ENCODE measurements at regions not wholly inside any gene's neighbourhood (a gene's known extent, or its start where the extent isn't known, plus 50 kb on each side); places are given as distances from the start of the nearest gene placed in this dataset.

DNA sequence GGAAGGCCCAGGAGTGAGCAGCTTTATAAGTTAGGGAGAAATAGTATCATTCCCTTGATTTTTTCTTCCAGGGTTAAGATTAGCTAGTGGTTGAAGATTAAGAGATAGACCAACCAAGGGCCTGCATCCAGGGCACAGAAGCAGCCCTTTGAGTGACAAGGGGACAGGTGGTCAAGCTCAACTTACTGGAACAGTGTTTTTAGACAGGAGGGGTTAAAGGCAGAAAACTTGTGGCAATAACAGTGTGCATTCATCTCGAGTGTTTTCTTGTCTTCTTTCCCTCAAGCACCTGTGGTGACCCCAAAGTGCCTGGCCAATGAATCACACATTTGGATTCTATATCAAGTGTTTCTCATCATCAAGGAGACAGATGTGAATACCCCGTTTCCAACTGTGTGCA is 267.5 kb downstream of the PDCD6IP start:
- Histone ChIP-seq H3K4me3 (no peak overlapping the region), H3K4me1 (replicated peaks; ENCODE audit: insufficient read depth) (no peaks in the 10 kb centered on the region), H3F3A (ENCODE audit: insufficient read depth, low read depth) (no peaks in the 10 kb centered on the region), H3K9me2 (ENCODE audit: insufficient read depth) (no peaks in the 10 kb centered on the region), H3K27ac (no peak overlapping the region), H3K9me3 (ENCODE audit: insufficient read depth, low read depth) (no peaks in the 10 kb centered on the region), H3K79me2 (ENCODE audit: low read depth) (no peaks in the 10 kb centered on the region), H3K4me2 (no peak overlapping the region), H3K36me3 (ENCODE audit: low read depth) (no peaks in the 10 kb centered on the region), H2AFZ (no peak overlapping the region), H4K20me1 (ENCODE audit: insufficient read depth) (no peaks in the 10 kb centered on the region), H3K27me3 (ENCODE audit: insufficient read depth, low read depth) (no peaks in the 10 kb centered on the region)
- no peak for TF ChIP-seq EZH2 (IDR thresholded peaks at IDR 0.05; ENCODE audit: low read depth)
- TF ChIP-seq, protein P1, sequence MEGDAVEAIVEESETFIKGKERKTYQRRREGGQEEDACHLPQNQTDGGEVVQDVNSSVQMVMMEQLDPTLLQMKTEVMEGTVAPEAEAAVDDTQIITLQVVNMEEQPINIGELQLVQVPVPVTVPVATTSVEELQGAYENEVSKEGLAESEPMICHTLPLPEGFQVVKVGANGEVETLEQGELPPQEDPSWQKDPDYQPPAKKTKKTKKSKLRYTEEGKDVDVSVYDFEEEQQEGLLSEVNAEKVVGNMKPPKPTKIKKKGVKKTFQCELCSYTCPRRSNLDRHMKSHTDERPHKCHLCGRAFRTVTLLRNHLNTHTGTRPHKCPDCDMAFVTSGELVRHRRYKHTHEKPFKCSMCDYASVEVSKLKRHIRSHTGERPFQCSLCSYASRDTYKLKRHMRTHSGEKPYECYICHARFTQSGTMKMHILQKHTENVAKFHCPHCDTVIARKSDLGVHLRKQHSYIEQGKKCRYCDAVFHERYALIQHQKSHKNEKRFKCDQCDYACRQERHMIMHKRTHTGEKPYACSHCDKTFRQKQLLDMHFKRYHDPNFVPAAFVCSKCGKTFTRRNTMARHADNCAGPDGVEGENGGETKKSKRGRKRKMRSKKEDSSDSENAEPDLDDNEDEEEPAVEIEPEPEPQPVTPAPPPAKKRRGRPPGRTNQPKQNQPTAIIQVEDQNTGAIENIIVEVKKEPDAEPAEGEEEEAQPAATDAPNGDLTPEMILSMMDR (conservative IDR thresholded peaks at IDR 0.05) = no peak
- BruUV-seq (replicated peaks) = no TSS peak
- ChIA-PET POLR2A (ENCODE audit: unreplicated experiment) (no interaction called here), CTCF (no interaction called here)
- no peak for DNase-seq
- intact Hi-C loops (cut with micrococcal nuclease; ENCODE audit: unreplicated experiment) = no loop called here

DNA sequence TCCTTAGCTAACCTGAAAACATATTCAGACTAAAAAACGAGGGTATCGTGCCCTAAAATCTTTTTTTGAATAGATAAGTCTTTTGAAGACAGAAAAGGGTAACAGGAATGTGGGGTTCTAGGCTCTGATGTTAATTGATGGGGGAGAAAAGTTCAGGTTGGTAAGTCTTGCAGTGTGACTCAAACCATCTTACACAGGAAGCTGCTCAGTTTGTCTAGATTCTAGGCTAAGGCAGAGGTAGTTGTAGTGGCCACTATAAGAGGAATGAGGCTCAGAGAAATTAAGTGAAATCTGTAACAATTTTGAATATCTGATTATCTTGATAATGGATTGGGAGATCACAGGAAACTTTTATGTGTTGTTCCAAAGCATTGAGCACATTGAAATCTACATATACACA is 267.9 kb downstream of the PDCD6IP start:
- no peak for DNase-seq
- Histone ChIP-seq H2AFZ (no peak overlapping the region), H3K4me1 (replicated peaks; ENCODE audit: insufficient read depth) (no peaks in the 10 kb centered on the region), H3K9me2 (ENCODE audit: insufficient read depth) (no peaks in the 10 kb centered on the region), H3F3A (ENCODE audit: insufficient read depth, low read depth) (no peaks in the 10 kb centered on the region), H4K20me1 (ENCODE audit: insufficient read depth) (no peaks in the 10 kb centered on the region), H3K9me3 (ENCODE audit: insufficient read depth, low read depth) (no peaks in the 10 kb centered on the region), H3K79me2 (ENCODE audit: low read depth) (no peaks in the 10 kb centered on the region), H3K27me3 (ENCODE audit: insufficient read depth, low read depth) (no peaks in the 10 kb centered on the region), H3K4me3 (no peak overlapping the region), H3K4me2 (no peak overlapping the region), H3K27ac (no peak overlapping the region), H3K36me3 (ENCODE audit: low read depth) (no peaks in the 10 kb centered on the region)
- BruUV-seq (replicated peaks) = no TSS peak
- ChIA-PET CTCF (no interaction called here), POLR2A (ENCODE audit: unreplicated experiment) (no interaction called here)
- intact Hi-C loops (cut with micrococcal nuclease; ENCODE audit: unreplicated experiment) = no loop called here
- TF ChIP-seq, protein P1 (conservative IDR thresholded peaks at IDR 0.05) = no peak
- no peak for TF ChIP-seq EZH2 (IDR thresholded peaks at IDR 0.05; ENCODE audit: low read depth)

DNA sequence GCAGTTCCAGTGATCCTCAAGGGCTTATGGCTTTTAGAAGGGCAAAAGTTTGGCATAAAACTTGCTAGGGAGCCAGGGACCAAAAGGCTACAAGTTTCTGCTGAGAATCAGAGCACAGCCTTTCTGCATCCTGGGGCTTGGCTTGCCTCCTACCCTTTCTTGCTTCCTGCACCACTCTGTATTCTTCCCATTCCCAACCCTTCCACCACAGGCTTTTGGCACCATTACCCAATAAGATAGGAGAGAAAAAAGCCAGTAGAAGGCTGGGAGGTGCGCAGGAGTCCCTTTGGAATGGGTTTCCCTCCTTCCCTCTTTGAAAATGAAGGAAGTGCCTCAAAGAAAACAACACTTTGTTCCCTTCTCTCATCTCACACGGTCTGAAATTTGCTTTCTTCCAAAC is 268.6 kb downstream of the PDCD6IP start:
- no peak overlapping the region for H2AFZ ChIP-seq
- CTCF ChIA-PET = interaction anchor here (0.5 kb wide), 1 partner anchor 35 kb away, joined by 4 read pairs; no protein-coding TSS in a partner anchor

More for the DNA sequence above, 268.6 kb downstream of the PDCD6IP start:
- no peak overlapping the region for H3K27ac ChIP-seq
- no peak for DNase-seq
- no peaks in the 10 kb centered on the region for H4K20me1 ChIP-seq (ENCODE audit: insufficient read depth)
- H3K4me3 ChIP-seq = no peak overlapping the region
- no TSS peak for BruUV-seq (replicated peaks)
- no peaks in the 10 kb centered on the region for H3K4me1 ChIP-seq (replicated peaks; ENCODE audit: insufficient read depth)
- no peaks in the 10 kb centered on the region for H3K9me3 ChIP-seq (ENCODE audit: insufficient read depth, low read depth)
- no peaks in the 10 kb centered on the region for H3K36me3 ChIP-seq (ENCODE audit: low read depth)
- POLR2A ChIA-PET (ENCODE audit: unreplicated experiment) = no interaction called here
- intact Hi-C loops (cut with micrococcal nuclease; ENCODE audit: unreplicated experiment) = no loop called here
- no peaks in the 10 kb centered on the region for H3K79me2 ChIP-seq (ENCODE audit: low read depth)
- no peaks in the 10 kb centered on the region for H3K9me2 ChIP-seq (ENCODE audit: insufficient read depth)
- no peak overlapping the region for H3K4me2 ChIP-seq
- TF ChIP-seq, protein P1 (conservative IDR thresholded peaks at IDR 0.05) = no peak
- no peak for TF ChIP-seq EZH2 (IDR thresholded peaks at IDR 0.05; ENCODE audit: low read depth)
- H3K27me3 ChIP-seq (ENCODE audit: insufficient read depth, low read depth) = no peaks in the 10 kb centered on the region
- no peaks in the 10 kb centered on the region for H3F3A ChIP-seq (ENCODE audit: insufficient read depth, low read depth)
